Right cardiac atrium (tissue), 5 donors: ENCODE measurements at regions not wholly inside any gene's neighbourhood (a gene's known extent, or its start where the extent isn't known, plus 50 kb on each side); places are given as distances from the start of the nearest gene placed in this dataset.
A peak's percentile ranks its signal among the peaks of the same experiment; 100 is the strongest.

Source experiments
- ATAC-seq, 2 donors: fragments of 200-7000 bp; cut with Tn5 transposase; one replicate each; pipeline versions ENCODE4 v1.8.0 to v1.9.1; 2020; ENCODE audit warnings: moderate library complexity in 2 of 2, mild to moderate bottlenecking in 1 of 2
- DNase-seq, 3 donors: peaks; one replicate each; pipeline ENCODE4 v3.0.0-alpha.2; 2020
- H3K27ac ChIP-seq: one replicate; pipeline ENCODE4 v1.5.1; 2013; ENCODE audit warnings: mild to moderate bottlenecking, low read length, control low read depth, moderate library complexity
- H3K27me3 ChIP-seq: one replicate; pipeline ENCODE4 v1.6.1; 2013; ENCODE audit not compliant: control insufficient read depth, insufficient read depth
- H3K4me1 ChIP-seq: one replicate; pipeline ENCODE4 v1.6.1; 2013; ENCODE audit warnings: low read length; ENCODE audit not compliant: control insufficient read depth, insufficient read depth
- H3K4me3 ChIP-seq: one replicate; pipeline ENCODE4 v1.5.1; 2013; ENCODE audit warnings: low read length, control low read depth
- H3K9me3 ChIP-seq: one replicate; pipeline ENCODE4 v1.6.1; 2013; ENCODE audit warnings: low read length; ENCODE audit not compliant: control insufficient read depth
- WGBS: extraction: QIAGEN DNeasy Blood & Tissue Kit; methylation state at CpG from one replicate; pipeline ENCODE4 v1.1.7; 2013; 5-methylcytosine and 5-hydroxymethylcytosine counted together
- intact Hi-C, 4 donors: fragments of 100-400 bp; cut with DNase I; formaldehyde crosslinking; loops; one replicate each; pipeline versions ENCODE4 v1.11.0 to v1.14.0; 2022 to 2023
- donor health status: healthy with polysubstance abuse.
- donor health status: DM: no; HTN: yes; CAD: no.
- donor health status: DM: no; HTN: no; CAD: no.
- donor health status: DM: no; HTN: yes; CAD: no; lungs with severe emphysema.
- donor health status: DM: yes; HTN: yes; CAD: no.

- no peaks in the 10 kb centered on the region for H3K27me3 ChIP-seq
- no peaks in the 10 kb centered on the region for H3K9me3 ChIP-seq
- intact Hi-C loops: no loop called here
- DNase-seq (no peak), ATAC-seq (no peak)
- no peak overlapping the region for H3K4me3 ChIP-seq
- H3K4me1 ChIP-seq: peaks cover 2% of the 10 kb centered on the region
- no peak overlapping the region for H3K27ac ChIP-seq
- 91% methylated on average over 1 of the region's 1 CpG for WGBS
These were observed 113.9 kb upstream of the EOLA2 start for GRCh38 chrX:150052226-150052625.

GRCh38 chrX:150058728-150059127 lies 120.4 kb upstream of the EOLA2 start:
- Histone ChIP-seq H3K4me1 (no peaks in the 10 kb centered on the region), H3K27ac (no peak overlapping the region), H3K4me3 (no peak overlapping the region), H3K27me3 (no peaks in the 10 kb centered on the region), H3K9me3 (no peaks in the 10 kb centered on the region)
- intact Hi-C loops: no loop called here
- DNase-seq (no peak), ATAC-seq (no peak)
- 97% methylated on average over 1 of the region's 1 CpG for WGBS

- ATAC-seq (no peak), DNase-seq (no peak)
- WGBS: 98% methylated on average over 7 of the region's 7 CpGs
- Histone ChIP-seq H3K27ac (no peak overlapping the region), H3K4me3 (no peak overlapping the region), H3K27me3 (no peaks in the 10 kb centered on the region), H3K9me3 (no peaks in the 10 kb centered on the region), H3K4me1 (no peaks in the 10 kb centered on the region)
- intact Hi-C loops: no loop called here
These were observed 122.1 kb upstream of the EOLA2 start for GRCh38 chrX:150060406-150060805.

- H3K27me3 ChIP-seq: no peaks in the 10 kb centered on the region
- DNase-seq (peak; percentile 36 to 75 (median 59)), ATAC-seq (peak; percentile 86 to 95)
- intact Hi-C loops: no loop called here
- no peaks in the 10 kb centered on the region for H3K9me3 ChIP-seq
- no peak overlapping the region for H3K4me3 ChIP-seq
- 29% methylated on average over 8 of the region's 8 CpGs for WGBS
- H3K27ac ChIP-seq: no peak overlapping the region
- no peaks in the 10 kb centered on the region for H3K4me1 ChIP-seq
These were observed 124.2 kb upstream of the EOLA2 start for GRCh38 chrX:150062292-150063137.

- Histone ChIP-seq H3K27ac (no peak overlapping the region), H3K4me3 (no peak overlapping the region), H3K4me1 (no peaks in the 10 kb centered on the region), H3K9me3 (no peaks in the 10 kb centered on the region), H3K27me3 (no peaks in the 10 kb centered on the region)
- ATAC-seq: no peak
- intact Hi-C loops: no loop called here
- no peak for DNase-seq
These were observed 124.8 kb upstream of the EOLA2 start for GRCh38 chrX:150063138-150063518.

- WGBS: 86% methylated on average over 5 of the region's 5 CpGs
- Histone ChIP-seq H3K9me3 (no peaks in the 10 kb centered on the region), H3K27me3 (no peaks in the 10 kb centered on the region), H3K4me3 (no peak overlapping the region), H3K4me1 (no peaks in the 10 kb centered on the region), H3K27ac (no peak overlapping the region)
- ATAC-seq: no peak
- intact Hi-C loops: no loop called here
- DNase-seq: no peak
These were observed 125.4 kb upstream of the EOLA2 start for GRCh38 chrX:150063674-150064073.

- Histone ChIP-seq H3K4me1 (no peaks in the 10 kb centered on the region), H3K4me3 (no peak overlapping the region), H3K9me3 (no peaks in the 10 kb centered on the region), H3K27ac (no peak overlapping the region), H3K27me3 (no peaks in the 10 kb centered on the region)
- DNase-seq (no peak), ATAC-seq (no peak)
- 58% methylated on average over 1 of the region's 1 CpG for WGBS
- intact Hi-C loops: no loop called here
These were observed 135.9 kb upstream of the EOLA2 start for GRCh38 chrX:150074175-150074574.

GRCh38 chrX:150080497-150080896 lies 142.2 kb upstream of the EOLA2 start:
- 49% methylated on average over 2 of the region's 2 CpGs for WGBS
- Histone ChIP-seq H3K4me1 (no peaks in the 10 kb centered on the region), H3K4me3 (no peak overlapping the region), H3K27ac (no peak overlapping the region), H3K27me3 (no peaks in the 10 kb centered on the region), H3K9me3 (no peaks in the 10 kb centered on the region)
- DNase-seq (no peak), ATAC-seq (no peak)
- intact Hi-C loops: no loop called here

GRCh38 chrX:150081076-150081475 lies 142.8 kb upstream of the EOLA2 start:
- Histone ChIP-seq H3K9me3 (no peaks in the 10 kb centered on the region), H3K27ac (no peak overlapping the region), H3K4me1 (no peaks in the 10 kb centered on the region), H3K4me3 (no peak overlapping the region), H3K27me3 (no peaks in the 10 kb centered on the region)
- DNase-seq (no peak), ATAC-seq (peak in 1 of 2 donors; percentile 23)
- intact Hi-C loops: no loop called here
- WGBS: 85% methylated on average over 3 of the region's 3 CpGs

- peak in 1 of 2 donors; percentile 39 for ATAC-seq
These were observed 146.4 kb upstream of the EOLA2 start for GRCh38 chrX:150084496-150085229.

GRCh38 chrX:150085881-150086280 lies 147.6 kb upstream of the EOLA2 start:
- no peak for DNase-seq
- WGBS: 39% methylated on average over 1 of the region's 1 CpG
- H3K27me3 ChIP-seq: no peaks in the 10 kb centered on the region
- H3K9me3 ChIP-seq: no peaks in the 10 kb centered on the region
- intact Hi-C loops: no loop called here
- H3K4me1 ChIP-seq: no peaks in the 10 kb centered on the region
- H3K4me3 ChIP-seq: no peak overlapping the region
- H3K27ac ChIP-seq: no peak overlapping the region
- no peak for ATAC-seq

More at GRCh38 chrX:150084496-150085229, 146.4 kb upstream of the EOLA2 start:
- 44% methylated on average over 5 of the region's 5 CpGs for WGBS
- Histone ChIP-seq H3K4me1 (no peaks in the 10 kb centered on the region), H3K9me3 (no peaks in the 10 kb centered on the region), H3K27me3 (no peaks in the 10 kb centered on the region), H3K27ac (no peak overlapping the region), H3K4me3 (no peak overlapping the region)
- no peak for DNase-seq
- intact Hi-C loops: no loop called here
